Mucosa of gallbladder (tissue), 1 donor: ENCODE measurements at regions not wholly inside any gene's neighbourhood (a gene's known extent, or its start where the extent isn't known, plus 50 kb on each side); places are given as distances from the start of the nearest gene placed in this dataset.

Experiments used
- DNase-seq: peaks from one replicate; pipeline ENCODE4 v3.0.0-alpha.2; 2020; ENCODE audit warnings: low spot score
- donor health status: DM: no; HTN: no; CAD: no.

GRCh38 chr1:71190843-71191242, 110.0 kb upstream of the ZRANB2 start:
- no peak for DNase-seq

DNA sequence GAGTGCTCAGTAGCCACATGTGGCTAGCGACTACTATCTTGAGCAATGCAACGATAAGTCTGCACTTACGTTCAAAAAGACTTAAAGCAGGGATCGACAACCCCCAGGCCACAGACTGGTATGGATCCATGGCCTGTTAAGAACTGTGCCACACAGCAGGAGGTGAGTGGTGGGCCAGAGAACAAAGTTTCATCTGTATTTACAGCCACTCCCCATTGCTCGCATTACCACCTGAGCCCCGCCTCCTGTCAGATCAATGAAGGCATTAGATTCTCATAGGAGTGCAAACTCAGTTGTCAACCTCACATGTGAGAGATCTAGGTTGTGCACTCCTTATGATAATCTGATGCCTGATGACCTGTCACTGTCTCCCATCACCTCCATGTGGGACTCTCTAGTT, 103.6 kb upstream of the ZRANB2 start:
- no peak for DNase-seq

DNA sequence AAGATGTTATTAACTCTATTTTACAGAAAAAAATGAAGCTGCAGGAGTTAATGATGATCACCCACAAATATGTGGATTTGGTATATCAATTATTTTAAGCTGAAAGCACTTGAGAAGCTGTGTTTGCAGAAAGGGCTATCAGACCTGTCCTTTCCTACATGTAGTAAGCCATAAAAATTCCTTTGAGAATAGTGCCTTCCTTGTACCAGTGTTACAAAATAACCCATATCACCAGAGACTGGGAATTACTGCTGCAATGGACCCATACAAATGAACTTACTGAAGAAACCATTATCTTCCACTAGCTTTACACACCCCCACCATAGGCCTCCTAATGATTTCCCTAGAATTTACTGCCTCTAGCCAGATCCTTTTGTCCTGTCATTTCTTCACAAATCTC, 99.2 kb upstream of the ZRANB2 start:
- no peak for DNase-seq

DNA sequence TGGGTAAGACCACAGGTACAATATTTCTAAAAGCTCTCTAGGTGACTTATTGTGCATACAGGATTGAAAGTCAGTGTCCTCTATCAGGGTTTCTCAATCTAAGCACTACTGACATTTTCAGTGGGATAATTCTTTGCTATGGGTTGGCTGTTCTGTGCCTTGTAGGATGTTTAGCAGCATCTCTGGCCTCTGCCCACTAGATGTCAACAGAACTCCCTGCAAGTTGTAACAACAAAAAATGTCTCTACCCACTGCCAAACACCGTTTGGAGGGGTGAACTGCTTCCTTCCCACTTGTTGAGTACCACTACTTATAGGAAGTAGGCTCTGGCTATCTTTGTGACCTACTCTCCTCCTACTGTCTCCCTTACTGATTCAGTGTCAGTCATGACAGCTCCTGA, 90.1 kb upstream of the ZRANB2 start:
- no peak for DNase-seq

DNA sequence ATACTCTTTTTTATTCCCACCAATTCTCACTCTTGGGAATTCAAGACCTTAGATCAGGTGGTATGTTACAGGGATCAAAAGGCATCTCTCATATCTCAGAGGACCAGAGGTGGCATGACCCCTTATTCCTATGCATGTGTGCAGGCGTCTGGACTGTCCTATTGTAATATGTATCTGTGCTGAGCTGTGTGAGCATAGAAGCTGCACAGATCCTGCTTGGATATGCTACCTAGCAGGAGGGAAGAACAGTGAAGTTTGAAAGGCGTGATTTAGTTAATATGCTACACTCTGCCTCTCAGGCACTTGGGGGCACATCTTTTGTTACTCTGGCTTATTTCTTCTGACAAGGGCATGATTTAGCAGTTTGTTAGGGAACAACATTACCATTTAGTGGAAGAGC, 86.7 kb upstream of the ZRANB2 start:
- no peak for DNase-seq

GRCh38 chr1:71166178-71167173, 85.6 kb upstream of the ZRANB2 start:
- no peak for DNase-seq

- no peak for DNase-seq
These were observed 76.9 kb upstream of the ZRANB2 start for GRCh38 chr1:71157715-71158114.

DNA sequence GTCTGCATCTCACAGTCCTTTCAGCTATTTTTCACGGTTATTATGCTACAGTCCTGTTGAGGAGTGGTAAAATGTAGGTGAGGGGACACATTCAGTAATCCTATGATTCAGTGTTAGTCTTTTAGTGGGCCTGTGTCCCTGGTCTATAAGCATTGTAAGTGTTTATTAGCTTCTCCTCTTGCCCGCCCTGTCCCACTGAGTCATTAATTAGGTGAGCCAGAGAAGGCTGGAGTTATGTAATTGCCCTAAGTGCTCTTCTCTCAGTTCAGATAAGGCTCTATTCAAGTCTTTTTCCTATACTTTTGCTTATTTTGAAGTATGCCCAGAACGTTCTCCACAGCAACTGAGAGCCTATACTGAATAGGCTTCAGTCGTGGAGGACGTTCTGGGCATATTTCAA, 76.3 kb upstream of the ZRANB2 start:
- no peak for DNase-seq

- DNase-seq, result no peak
These were observed 75.8 kb upstream of the ZRANB2 start for GRCh38 chr1:71156590-71156989.

GRCh38 chr1:71154429-71154828, 73.6 kb upstream of the ZRANB2 start:
- DNase-seq, result no peak

- DNase-seq, result no peak
These were observed 73.0 kb upstream of the ZRANB2 start for GRCh38 chr1:71153826-71154225.

DNA sequence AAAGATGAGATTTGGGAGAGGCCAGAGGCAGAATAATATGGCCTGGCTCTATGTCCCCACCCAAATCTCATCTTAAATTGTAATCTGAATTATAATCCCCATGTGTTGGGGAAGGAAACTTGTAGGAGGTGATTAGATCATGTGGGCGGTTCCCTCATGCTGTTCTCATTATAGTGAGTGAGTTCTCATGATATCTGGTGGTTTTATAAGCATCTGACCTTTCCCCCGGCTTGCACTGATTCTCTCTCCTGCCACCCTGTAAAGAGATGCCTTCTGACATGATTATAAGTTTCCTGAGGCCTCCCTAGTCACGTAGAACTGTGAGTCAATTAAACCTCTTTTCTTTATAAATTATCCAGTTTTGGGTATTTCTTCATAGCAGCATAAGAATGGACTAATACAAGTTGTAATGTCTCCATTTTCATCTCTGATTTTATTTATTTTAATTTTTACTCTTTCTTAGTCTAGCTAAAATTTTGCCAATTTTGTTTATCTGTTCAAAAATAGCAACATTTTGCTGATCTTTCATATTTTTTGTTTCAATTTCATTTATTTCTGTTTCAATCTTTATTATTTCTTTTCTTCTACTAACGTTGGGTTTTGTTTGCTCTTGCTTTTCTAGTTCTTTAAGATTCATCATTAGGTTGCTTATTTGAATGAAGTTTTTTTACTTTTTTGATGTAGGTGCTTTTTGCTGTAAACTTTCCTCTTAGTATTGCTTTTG, 67.0 kb upstream of the ZRANB2 start:
- DNase-seq, result no peak

DNA sequence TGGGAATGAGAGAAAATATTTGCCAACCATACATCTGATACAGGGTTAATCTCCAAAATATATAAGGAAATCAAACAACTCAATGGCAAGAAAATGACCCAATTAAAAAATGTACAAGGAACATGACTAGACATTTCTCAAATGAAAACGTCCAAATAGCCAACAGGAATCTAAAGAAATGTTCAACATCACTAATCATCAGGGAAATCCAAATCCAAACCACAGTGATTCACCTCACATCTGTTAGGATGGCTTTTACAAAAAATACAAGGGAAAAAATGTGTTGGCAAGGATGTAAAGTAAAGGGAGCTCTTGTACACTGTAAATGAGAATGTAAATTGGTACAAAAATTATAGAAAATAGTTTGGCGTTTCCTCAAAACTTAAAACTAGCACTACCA, 54.7 kb upstream of the ZRANB2 start:
- DNase-seq, result no peak
